Neural crest cell (in vitro differentiated cells): ENCODE measurements at regions not wholly inside any gene's neighbourhood (a gene's known extent, or its start where the extent isn't known, plus 50 kb on each side); places are given as distances from the start of the nearest gene placed in this dataset.

ENCODE experiments used
- DNase-seq: peaks from one replicate; pipeline ENCODE4 v3.0.0; 2021; ENCODE audit warnings: low read depth, mixed read lengths, low spot score
- H3K27ac Mint-ChIP-seq: one replicate; pipeline ENCODE4 v1.8.0; 2021; ENCODE audit warnings: mild to moderate bottlenecking, mixed read lengths; ENCODE audit not compliant: unreplicated experiment
- H3K27me3 Mint-ChIP-seq: 2 replicates; pipeline ENCODE4 v1.8.0; 2021; ENCODE audit warnings: low read depth, mild to moderate bottlenecking, mixed read lengths
- H3K36me3 Mint-ChIP-seq: 2 replicates; pipeline ENCODE4 v1.8.0; 2021; ENCODE audit warnings: low read depth, mild to moderate bottlenecking, mixed read lengths
- H3K4me1 Mint-ChIP-seq: 2 replicates; pipeline ENCODE4 v1.8.0; 2021; ENCODE audit warnings: mixed read lengths
- H3K4me3 Mint-ChIP-seq: one replicate; pipeline ENCODE4 v1.8.0; 2021; ENCODE audit warnings: mild to moderate bottlenecking, mixed read lengths
- H3K9me3 Mint-ChIP-seq: 2 replicates; pipeline ENCODE4 v1.8.0; 2021; ENCODE audit warnings: mixed read lengths
- CTCF ChIP-seq: fragments of 200-600 bp; sonication (generic); conservative IDR thresholded peaks from 2 replicates; pipeline ENCODE4 v1.5.0; 2021; ENCODE audit warnings: antibody characterized with exemption, mild to moderate bottlenecking

- no peak overlapping the region for H3K27ac Mint-ChIP-seq
- H3K4me1 Mint-ChIP-seq = peaks cover 7% of the 10 kb centered on the region
- H3K9me3 Mint-ChIP-seq = no peaks in the 10 kb centered on the region
- H3K27me3 Mint-ChIP-seq = no peaks in the 10 kb centered on the region
- TF ChIP-seq CTCF = no peak
- H3K4me3 Mint-ChIP-seq = no peak overlapping the region
- no peak for DNase-seq
- no peaks in the 10 kb centered on the region for H3K36me3 Mint-ChIP-seq
Observed at GRCh38 chr14:66405158-66405557, 81.0 kb upstream of the CCDC196 start.

- DNase-seq = no peak
- no peak overlapping the region for H3K4me3 Mint-ChIP-seq
- peaks cover 4% of the 10 kb centered on the region for H3K36me3 Mint-ChIP-seq
- peaks cover 7% of the 10 kb centered on the region for H3K9me3 Mint-ChIP-seq
- H3K27me3 Mint-ChIP-seq = no peaks in the 10 kb centered on the region
- no peak for TF ChIP-seq CTCF
- no peaks in the 10 kb centered on the region for H3K4me1 Mint-ChIP-seq
- H3K27ac Mint-ChIP-seq = no peak overlapping the region
Observed at GRCh38 chr14:66413901-66414300, 72.3 kb upstream of the CCDC196 start.

GRCh38 chr14:66414511-66414910, 71.7 kb upstream of the CCDC196 start:
- H3K27ac Mint-ChIP-seq = no peak overlapping the region
- H3K4me1 Mint-ChIP-seq = no peaks in the 10 kb centered on the region
- H3K9me3 Mint-ChIP-seq = peaks cover 7% of the 10 kb centered on the region
- H3K36me3 Mint-ChIP-seq = peaks cover 4% of the 10 kb centered on the region
- H3K27me3 Mint-ChIP-seq = no peaks in the 10 kb centered on the region
- no peak overlapping the region for H3K4me3 Mint-ChIP-seq
- no peak for TF ChIP-seq CTCF
- no peak for DNase-seq

GRCh38 chr14:66420251-66421006, 65.7 kb upstream of the CCDC196 start:
- H3K4me1 Mint-ChIP-seq = no peaks in the 10 kb centered on the region
- peaks cover 4% of the 10 kb centered on the region for H3K36me3 Mint-ChIP-seq
- H3K4me3 Mint-ChIP-seq = no peak overlapping the region
- H3K27me3 Mint-ChIP-seq = no peaks in the 10 kb centered on the region
- no peak overlapping the region for H3K27ac Mint-ChIP-seq
- TF ChIP-seq CTCF = no peak
- no peak for DNase-seq
- H3K9me3 Mint-ChIP-seq = peaks cover 7% of the 10 kb centered on the region

- Mint-ChIP-seq H3K27ac (no peak overlapping the region), H3K4me1 (no peaks in the 10 kb centered on the region), H3K4me3 (no peak overlapping the region), H3K9me3 (peaks cover 3% of the 10 kb centered on the region), H3K27me3 (no peaks in the 10 kb centered on the region), H3K36me3 (no peaks in the 10 kb centered on the region)
- TF ChIP-seq CTCF = no peak
- DNase-seq = no peak
Observed at GRCh38 chr14:66421990-66422946, 63.9 kb upstream of the CCDC196 start.
